HepG2 (cell line): ENCODE measurements at regions not wholly inside any gene's neighbourhood (a gene's known extent, or its start where the extent isn't known, plus 50 kb on each side); places are given as distances from the start of the nearest gene placed in this dataset.

Experiments
- ADNP ChIP-seq: sonication (generic); formaldehyde crosslinking; IDR thresholded peaks from 2 replicates; pipeline ENCODE4 v1.4.0; 2020; ENCODE audit warnings: missing genetic modification reagents
- EZH2 ChIP-seq: conservative IDR thresholded peaks from 2 replicates; pipeline ENCODE4 v1.6.1; 2012; ENCODE audit warnings: mild to moderate bottlenecking, low read depth, low read length, moderate library complexity
- MEF2D ChIP-seq: sonication (generic); formaldehyde crosslinking; IDR thresholded peaks from 2 replicates; pipeline ENCODE4 v1.5.1; 2020; ENCODE audit warnings: mild to moderate bottlenecking, missing genetic modification reagents
- NR2F1 ChIP-seq, 2 experiments: fragments of 450-650 bp in 1 of 2; formaldehyde crosslinking in 1 of 2; IDR thresholded peaks; 2 replicates each; pipeline versions ENCODE4 v1.5.0 to v1.6.1; 2016 to 2020; ENCODE audit warnings: mild to moderate bottlenecking in 1 of 2, missing compliant biosample characterization in 1 of 2, missing genetic modification reagents in 1 of 2, moderate library complexity in 1 of 2
- NR2F6 ChIP-seq, 2 experiments: IDR thresholded peaks; 2 replicates each; pipeline ENCODE4 v1.6.1; 2016; ENCODE audit warnings: antibody characterized with exemption in 1 of 2, mild to moderate bottlenecking in 1 of 2
- PHF21A ChIP-seq: sonication (generic); formaldehyde crosslinking; IDR thresholded peaks from 2 replicates; pipeline ENCODE4 v1.5.0; 2020; ENCODE audit warnings: mild to moderate bottlenecking, missing genetic modification reagents
- RXRB ChIP-seq: IDR thresholded peaks from 2 replicates; pipeline ENCODE4 v1.6.1; 2016; ENCODE audit warnings: borderline replicate concordance, missing genetic modification reagents, missing compliant biosample characterization
- SIX4 ChIP-seq: sonication (generic); formaldehyde crosslinking; IDR thresholded peaks from 2 replicates; pipeline ENCODE4 v1.4.0; 2020; ENCODE audit warnings: missing genetic modification reagents
- ZBTB3 ChIP-seq: sonication (generic); formaldehyde crosslinking; IDR thresholded peaks from 2 replicates; pipeline ENCODE4 v1.4.0; 2020; ENCODE audit warnings: low read depth, mild to moderate bottlenecking, moderate library complexity, missing genetic modification reagents, borderline replicate concordance
- ZNF160 ChIP-seq: sonication (generic); formaldehyde crosslinking; IDR thresholded peaks from 2 replicates; pipeline ENCODE4 v1.8.0; 2022; ENCODE audit warnings: mild to moderate bottlenecking, inconsistent platforms, missing genetic modification reagents
- ZNF781 ChIP-seq: sonication (generic); formaldehyde crosslinking; IDR thresholded peaks from 2 replicates; pipeline ENCODE4 v1.5.1; 2020; ENCODE audit warnings: borderline replicate concordance, mild to moderate bottlenecking, missing genetic modification reagents; ENCODE audit errors: not compliant biosample characterization
- ZSCAN20 ChIP-seq: sonication (generic); formaldehyde crosslinking; IDR thresholded peaks from 2 replicates; pipeline ENCODE4 v1.4.0; 2020; ENCODE audit warnings: missing genetic modification reagents, mild to moderate bottlenecking, borderline replicate concordance
- TF ChIP-seq, protein P1 (sequence below): IDR thresholded peaks from 2 replicates; pipeline ENCODE4 v1.6.1; 2016; ENCODE audit warnings: mild to moderate bottlenecking, missing biosample characterization, missing genetic modification reagents
- TF ChIP-seq, protein P2 (sequence below): sonication (generic); formaldehyde crosslinking; IDR thresholded peaks from 2 replicates; pipeline ENCODE4 v1.4.0; 2020; ENCODE audit warnings: missing genetic modification reagents, low read depth, mild to moderate bottlenecking, borderline replicate concordance
- TF ChIP-seq, protein P3 (sequence below): sonication (generic); formaldehyde crosslinking; IDR thresholded peaks from 2 replicates; pipeline ENCODE4 v1.5.1; 2020; ENCODE audit warnings: missing genetic modification reagents, mild to moderate bottlenecking, borderline replicate concordance
- TF ChIP-seq, protein P4 (sequence below): sonication (generic); formaldehyde crosslinking; IDR thresholded peaks from 2 replicates; pipeline ENCODE4 v1.4.0; 2020; ENCODE audit warnings: mild to moderate bottlenecking, low read depth, missing genetic modification reagents
- TF ChIP-seq, protein P5 (sequence below): sonication (generic); formaldehyde crosslinking; IDR thresholded peaks from 2 replicates; pipeline ENCODE4 v1.4.0; 2020; ENCODE audit warnings: mild to moderate bottlenecking, missing genetic modification reagents
- TF ChIP-seq, protein P6 (sequence below): sonication (generic); formaldehyde crosslinking; IDR thresholded peaks from 2 replicates; pipeline ENCODE4 v1.5.0; 2020; ENCODE audit warnings: missing genetic modification reagents

DNA sequence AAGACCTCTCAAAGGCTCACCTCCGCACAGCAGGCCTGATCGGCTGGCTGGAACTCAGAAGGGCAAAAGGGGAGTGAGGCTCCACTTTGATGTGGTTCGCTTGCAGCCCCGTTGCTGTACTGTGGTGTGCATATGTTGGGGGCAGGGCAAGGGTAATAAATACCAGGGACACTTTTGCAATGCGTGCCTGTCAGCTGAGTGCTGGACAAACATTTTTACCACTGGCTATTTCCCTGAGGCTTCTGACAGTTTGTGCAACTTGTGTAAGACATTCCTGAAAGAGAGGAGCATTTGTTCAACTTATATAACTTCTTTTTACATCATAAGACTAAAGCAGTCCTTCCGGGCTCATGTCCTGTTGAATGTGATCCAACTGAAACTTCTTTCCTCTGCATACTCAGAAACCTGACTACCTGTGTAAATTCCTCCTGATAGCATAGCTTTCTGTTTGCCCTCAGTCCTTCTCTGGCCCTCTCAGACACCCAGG lies 82.3 kb downstream of the SPRY1 start (continued):
- TF ChIP-seq, protein P1, sequence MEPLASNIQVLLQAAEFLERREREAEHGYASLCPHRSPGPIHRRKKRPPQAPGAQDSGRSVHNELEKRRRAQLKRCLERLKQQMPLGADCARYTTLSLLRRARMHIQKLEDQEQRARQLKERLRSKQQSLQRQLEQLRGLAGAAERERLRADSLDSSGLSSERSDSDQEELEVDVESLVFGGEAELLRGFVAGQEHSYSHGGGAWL (CRISPR knock-in tag), result peak; percentile 40; the same call in 1 of the 2 replicates
- TF ChIP-seq, protein P2, sequence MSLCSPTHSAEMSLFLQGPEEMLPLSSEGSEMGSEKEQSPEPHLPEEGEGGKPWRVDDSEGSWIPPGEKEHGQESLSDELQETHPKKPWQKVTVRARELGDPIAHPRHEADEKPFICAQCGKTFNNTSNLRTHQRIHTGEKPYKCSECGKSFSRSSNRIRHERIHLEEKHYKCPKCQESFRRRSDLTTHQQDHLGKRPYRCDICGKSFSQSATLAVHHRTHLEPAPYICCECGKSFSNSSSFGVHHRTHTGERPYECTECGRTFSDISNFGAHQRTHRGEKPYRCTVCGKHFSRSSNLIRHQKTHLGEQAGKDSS (CRISPR knock-in tag), result peak; percentile 89; the same call in 1 of the 2 replicates
- peak; percentile 96 for TF ChIP-seq SIX4
- peak; percentile 99 for TF ChIP-seq NR2F6 (IDR thresholded peaks at IDR 0.05)
- peak; percentile 99 for TF ChIP-seq NR2F6 (CRISPR knock-in tag; IDR thresholded peaks at IDR 0.05)
- TF ChIP-seq ADNP (CRISPR knock-in tag), result peak; percentile 29; the same call in 1 of the 2 replicates
- TF ChIP-seq PHF21A, result peak; percentile 98
- peak; percentile 91 for TF ChIP-seq ZNF781 (CRISPR knock-in tag)
- TF ChIP-seq NR2F1 (CRISPR knock-in tag; IDR thresholded peaks at IDR 0.05), result peak; percentile 99 to 100
- TF ChIP-seq, protein P3, sequence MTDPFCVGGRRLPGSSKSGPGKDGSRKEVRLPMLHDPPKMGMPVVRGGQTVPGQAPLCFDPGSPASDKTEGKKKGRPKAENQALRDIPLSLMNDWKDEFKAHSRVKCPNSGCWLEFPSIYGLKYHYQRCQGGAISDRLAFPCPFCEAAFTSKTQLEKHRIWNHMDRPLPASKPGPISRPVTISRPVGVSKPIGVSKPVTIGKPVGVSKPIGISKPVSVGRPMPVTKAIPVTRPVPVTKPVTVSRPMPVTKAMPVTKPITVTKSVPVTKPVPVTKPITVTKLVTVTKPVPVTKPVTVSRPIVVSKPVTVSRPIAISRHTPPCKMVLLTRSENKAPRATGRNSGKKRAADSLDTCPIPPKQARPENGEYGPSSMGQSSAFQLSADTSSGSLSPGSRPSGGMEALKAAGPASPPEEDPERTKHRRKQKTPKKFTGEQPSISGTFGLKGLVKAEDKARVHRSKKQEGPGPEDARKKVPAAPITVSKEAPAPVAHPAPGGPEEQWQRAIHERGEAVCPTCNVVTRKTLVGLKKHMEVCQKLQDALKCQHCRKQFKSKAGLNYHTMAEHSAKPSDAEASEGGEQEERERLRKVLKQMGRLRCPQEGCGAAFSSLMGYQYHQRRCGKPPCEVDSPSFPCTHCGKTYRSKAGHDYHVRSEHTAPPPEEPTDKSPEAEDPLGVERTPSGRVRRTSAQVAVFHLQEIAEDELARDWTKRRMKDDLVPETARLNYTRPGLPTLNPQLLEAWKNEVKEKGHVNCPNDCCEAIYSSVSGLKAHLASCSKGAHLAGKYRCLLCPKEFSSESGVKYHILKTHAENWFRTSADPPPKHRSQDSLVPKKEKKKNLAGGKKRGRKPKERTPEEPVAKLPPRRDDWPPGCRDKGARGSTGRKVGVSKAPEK (CRISPR knock-in tag), result peak; percentile 52; the same call in 1 of the 2 replicates
- TF ChIP-seq RXRB (CRISPR knock-in tag), result peak; percentile 97
- peak; percentile 96 for TF ChIP-seq MEF2D (CRISPR knock-in tag)
- TF ChIP-seq ZNF160 (CRISPR knock-in tag), result no peak
- TF ChIP-seq, protein P4, sequence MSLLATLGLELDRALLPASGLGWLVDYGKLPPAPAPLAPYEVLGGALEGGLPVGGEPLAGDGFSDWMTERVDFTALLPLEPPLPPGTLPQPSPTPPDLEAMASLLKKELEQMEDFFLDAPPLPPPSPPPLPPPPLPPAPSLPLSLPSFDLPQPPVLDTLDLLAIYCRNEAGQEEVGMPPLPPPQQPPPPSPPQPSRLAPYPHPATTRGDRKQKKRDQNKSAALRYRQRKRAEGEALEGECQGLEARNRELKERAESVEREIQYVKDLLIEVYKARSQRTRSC (CRISPR knock-in tag), result no peak
- no peak for TF ChIP-seq ZSCAN20
- TF ChIP-seq, protein P5, sequence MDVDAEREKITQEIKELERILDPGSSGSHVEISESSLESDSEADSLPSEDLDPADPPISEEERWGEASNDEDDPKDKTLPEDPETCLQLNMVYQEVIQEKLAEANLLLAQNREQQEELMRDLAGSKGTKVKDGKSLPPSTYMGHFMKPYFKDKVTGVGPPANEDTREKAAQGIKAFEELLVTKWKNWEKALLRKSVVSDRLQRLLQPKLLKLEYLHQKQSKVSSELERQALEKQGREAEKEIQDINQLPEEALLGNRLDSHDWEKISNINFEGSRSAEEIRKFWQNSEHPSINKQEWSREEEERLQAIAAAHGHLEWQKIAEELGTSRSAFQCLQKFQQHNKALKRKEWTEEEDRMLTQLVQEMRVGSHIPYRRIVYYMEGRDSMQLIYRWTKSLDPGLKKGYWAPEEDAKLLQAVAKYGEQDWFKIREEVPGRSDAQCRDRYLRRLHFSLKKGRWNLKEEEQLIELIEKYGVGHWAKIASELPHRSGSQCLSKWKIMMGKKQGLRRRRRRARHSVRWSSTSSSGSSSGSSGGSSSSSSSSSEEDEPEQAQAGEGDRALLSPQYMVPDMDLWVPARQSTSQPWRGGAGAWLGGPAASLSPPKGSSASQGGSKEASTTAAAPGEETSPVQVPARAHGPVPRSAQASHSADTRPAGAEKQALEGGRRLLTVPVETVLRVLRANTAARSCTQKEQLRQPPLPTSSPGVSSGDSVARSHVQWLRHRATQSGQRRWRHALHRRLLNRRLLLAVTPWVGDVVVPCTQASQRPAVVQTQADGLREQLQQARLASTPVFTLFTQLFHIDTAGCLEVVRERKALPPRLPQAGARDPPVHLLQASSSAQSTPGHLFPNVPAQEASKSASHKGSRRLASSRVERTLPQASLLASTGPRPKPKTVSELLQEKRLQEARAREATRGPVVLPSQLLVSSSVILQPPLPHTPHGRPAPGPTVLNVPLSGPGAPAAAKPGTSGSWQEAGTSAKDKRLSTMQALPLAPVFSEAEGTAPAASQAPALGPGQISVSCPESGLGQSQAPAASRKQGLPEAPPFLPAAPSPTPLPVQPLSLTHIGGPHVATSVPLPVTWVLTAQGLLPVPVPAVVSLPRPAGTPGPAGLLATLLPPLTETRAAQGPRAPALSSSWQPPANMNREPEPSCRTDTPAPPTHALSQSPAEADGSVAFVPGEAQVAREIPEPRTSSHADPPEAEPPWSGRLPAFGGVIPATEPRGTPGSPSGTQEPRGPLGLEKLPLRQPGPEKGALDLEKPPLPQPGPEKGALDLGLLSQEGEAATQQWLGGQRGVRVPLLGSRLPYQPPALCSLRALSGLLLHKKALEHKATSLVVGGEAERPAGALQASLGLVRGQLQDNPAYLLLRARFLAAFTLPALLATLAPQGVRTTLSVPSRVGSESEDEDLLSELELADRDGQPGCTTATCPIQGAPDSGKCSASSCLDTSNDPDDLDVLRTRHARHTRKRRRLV (CRISPR knock-in tag), result peak; percentile 65; the same call in 1 of the 2 replicates
- TF ChIP-seq, protein P6, sequence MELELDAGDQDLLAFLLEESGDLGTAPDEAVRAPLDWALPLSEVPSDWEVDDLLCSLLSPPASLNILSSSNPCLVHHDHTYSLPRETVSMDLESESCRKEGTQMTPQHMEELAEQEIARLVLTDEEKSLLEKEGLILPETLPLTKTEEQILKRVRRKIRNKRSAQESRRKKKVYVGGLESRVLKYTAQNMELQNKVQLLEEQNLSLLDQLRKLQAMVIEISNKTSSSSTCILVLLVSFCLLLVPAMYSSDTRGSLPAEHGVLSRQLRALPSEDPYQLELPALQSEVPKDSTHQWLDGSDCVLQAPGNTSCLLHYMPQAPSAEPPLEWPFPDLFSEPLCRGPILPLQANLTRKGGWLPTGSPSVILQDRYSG (CRISPR knock-in tag), result no peak
- peak; percentile 88; the same call in 1 of the 2 replicates for TF ChIP-seq ZBTB3 (CRISPR knock-in tag)
- TF ChIP-seq EZH2, result no peak
